Left lung (tissue), 4 donors: ENCODE measurements at regions not wholly inside any gene's neighbourhood (a gene's known extent, or its start where the extent isn't known, plus 50 kb on each side); places are given as distances from the start of the nearest gene placed in this dataset.

ENCODE experiments used
- ATAC-seq: fragments of 200-7000 bp; cut with Tn5 transposase; one replicate; pipeline ENCODE4 v1.9.1; 2020; ENCODE audit warnings: moderate library complexity
- DNase-seq, 4 donors: peaks; one replicate each; pipeline ENCODE4 v3.0.0-alpha.2; 2013 to 2020
- H3K27ac ChIP-seq, 2 donors: fragments of 200-600 bp; sonication (generic) in 1 of 2; one replicate each; pipeline versions ENCODE4 v1.5.0 to v1.8.0; 2020 to 2021
- H3K27me3 ChIP-seq, 2 donors: fragments of 200-600 bp; sonication (generic) in 1 of 2; one replicate each; pipeline versions ENCODE4 v1.5.0 to v1.8.0; 2020 to 2021
- H3K36me3 ChIP-seq, 2 donors: fragments of 200-600 bp; sonication (generic) in 1 of 2; one replicate each; pipeline versions ENCODE4 v1.5.0 to v1.8.0; 2020 to 2021
- H3K4me1 ChIP-seq, 2 donors: fragments of 200-600 bp; one replicate each; pipeline ENCODE4 v1.8.0; 2021
- H3K4me3 ChIP-seq, 2 donors: fragments of 200-600 bp; sonication (generic) in 1 of 2; one replicate each; pipeline versions ENCODE4 v1.5.0 to v1.8.0; 2020 to 2021; ENCODE audit warnings: mild to moderate bottlenecking in 1 of 2
- H3K9me3 ChIP-seq, 2 donors: fragments of 200-600 bp; sonication (generic) in 1 of 2; one replicate each; pipeline versions ENCODE4 v1.5.0 to v1.8.0; 2020 to 2021
- intact Hi-C, 2 donors: fragments of 100-400 bp; cut with DNase I; formaldehyde crosslinking; loops; one replicate each; pipeline versions ENCODE4 v1.11.2 to v1.14.2; 2022
- TF ChIP-seq, protein P1 (sequence below), 2 donors: fragments of 200-600 bp; sonication (generic) in 1 of 2; IDR thresholded peaks; one replicate each; pipeline versions ENCODE4 v1.5.0 to v1.8.0; 2021; ENCODE audit warnings: antibody characterized with exemption in 2 of 2
- donor health status: DM: no; HTN: yes; CAD: no.
- donor health status: DM: no; HTN: no; CAD: no.

- TF ChIP-seq, protein P1, sequence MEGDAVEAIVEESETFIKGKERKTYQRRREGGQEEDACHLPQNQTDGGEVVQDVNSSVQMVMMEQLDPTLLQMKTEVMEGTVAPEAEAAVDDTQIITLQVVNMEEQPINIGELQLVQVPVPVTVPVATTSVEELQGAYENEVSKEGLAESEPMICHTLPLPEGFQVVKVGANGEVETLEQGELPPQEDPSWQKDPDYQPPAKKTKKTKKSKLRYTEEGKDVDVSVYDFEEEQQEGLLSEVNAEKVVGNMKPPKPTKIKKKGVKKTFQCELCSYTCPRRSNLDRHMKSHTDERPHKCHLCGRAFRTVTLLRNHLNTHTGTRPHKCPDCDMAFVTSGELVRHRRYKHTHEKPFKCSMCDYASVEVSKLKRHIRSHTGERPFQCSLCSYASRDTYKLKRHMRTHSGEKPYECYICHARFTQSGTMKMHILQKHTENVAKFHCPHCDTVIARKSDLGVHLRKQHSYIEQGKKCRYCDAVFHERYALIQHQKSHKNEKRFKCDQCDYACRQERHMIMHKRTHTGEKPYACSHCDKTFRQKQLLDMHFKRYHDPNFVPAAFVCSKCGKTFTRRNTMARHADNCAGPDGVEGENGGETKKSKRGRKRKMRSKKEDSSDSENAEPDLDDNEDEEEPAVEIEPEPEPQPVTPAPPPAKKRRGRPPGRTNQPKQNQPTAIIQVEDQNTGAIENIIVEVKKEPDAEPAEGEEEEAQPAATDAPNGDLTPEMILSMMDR (IDR thresholded peaks at IDR 0.05): no peak
- Histone ChIP-seq H3K27me3 (no peaks in the 10 kb centered on the region), H3K4me1 (peaks cover 5 to 32% of the 10 kb centered on the region in 2 donors), H3K27ac (no peak overlapping the region), H3K4me3 (no peak overlapping the region), H3K36me3 (no peaks in the 10 kb centered on the region), H3K9me3 (no peaks in the 10 kb centered on the region)
- DNase-seq (no peak), ATAC-seq (no peak)
- intact Hi-C loops: no loop called here
Observed at GRCh38 chr2:134177351-134177931, 76.4 kb upstream of the MGAT5 start.

GRCh38 chr2:134178138-134178877, 75.6 kb upstream of the MGAT5 start:
- H3K9me3 ChIP-seq: no peaks in the 10 kb centered on the region
- peaks cover 5 to 32% of the 10 kb centered on the region in 2 donors for H3K4me1 ChIP-seq
- H3K27me3 ChIP-seq: no peaks in the 10 kb centered on the region
- no peak for DNase-seq
- H3K4me3 ChIP-seq: no peak overlapping the region
- H3K27ac ChIP-seq: no peak overlapping the region
- intact Hi-C loops: no loop called here
- H3K36me3 ChIP-seq: no peaks in the 10 kb centered on the region
- no peak for ATAC-seq
- TF ChIP-seq, protein P1 (IDR thresholded peaks at IDR 0.05): no peak

DNA sequence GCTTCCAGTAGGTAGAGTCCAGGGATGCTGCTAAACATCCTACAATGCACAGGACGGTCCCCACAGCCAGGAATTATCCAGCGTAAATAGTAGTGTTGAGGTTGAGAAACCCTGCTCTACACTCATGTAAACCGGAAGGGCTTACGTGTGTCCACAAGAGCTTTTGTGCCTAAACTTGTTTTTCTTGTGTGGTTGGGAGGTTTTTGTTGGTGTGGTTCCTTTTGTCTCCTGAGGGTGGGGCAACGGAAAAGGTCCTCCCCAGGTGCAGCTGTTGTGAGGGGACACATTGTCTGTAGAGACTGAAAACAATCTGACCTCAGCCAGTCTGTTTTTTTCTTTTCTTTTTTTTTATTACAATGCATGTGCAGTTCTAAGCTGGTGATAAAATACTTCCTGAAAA, 72.7 kb upstream of the MGAT5 start:
- ATAC-seq (peak; percentile 80), DNase-seq (peak in 1 of 4 donors; percentile 27)
- intact Hi-C loops: loop anchor here in 1 of 2 donors (10.0 kb wide), 1 partner anchor 56 kb away; no protein-coding TSS in a partner anchor
- Histone ChIP-seq H3K36me3 (no peaks in the 10 kb centered on the region), H3K4me3 (no peak overlapping the region), H3K9me3 (no peaks in the 10 kb centered on the region), H3K27me3 (no peaks in the 10 kb centered on the region), H3K4me1 (peaks cover 5 to 26% of the 10 kb centered on the region in 2 donors), H3K27ac (no peak overlapping the region)
- TF ChIP-seq, protein P1 (IDR thresholded peaks at IDR 0.05): no peak

- Histone ChIP-seq H3K4me3 (no peak overlapping the region), H3K4me1 (peaks cover 0 to 17% of the 10 kb centered on the region in 2 donors), H3K27ac (no peak overlapping the region), H3K36me3 (no peaks in the 10 kb centered on the region), H3K27me3 (no peaks in the 10 kb centered on the region), H3K9me3 (no peaks in the 10 kb centered on the region)
- no peak for ATAC-seq
- TF ChIP-seq, protein P1 (IDR thresholded peaks at IDR 0.05): no peak
- intact Hi-C loops: loop anchor here in 1 of 2 donors (10.0 kb wide), 1 partner anchor 59 kb away; no protein-coding TSS in a partner anchor
- DNase-seq: no peak
Observed at GRCh38 chr2:134183679-134184078, 70.2 kb upstream of the MGAT5 start.

DNA sequence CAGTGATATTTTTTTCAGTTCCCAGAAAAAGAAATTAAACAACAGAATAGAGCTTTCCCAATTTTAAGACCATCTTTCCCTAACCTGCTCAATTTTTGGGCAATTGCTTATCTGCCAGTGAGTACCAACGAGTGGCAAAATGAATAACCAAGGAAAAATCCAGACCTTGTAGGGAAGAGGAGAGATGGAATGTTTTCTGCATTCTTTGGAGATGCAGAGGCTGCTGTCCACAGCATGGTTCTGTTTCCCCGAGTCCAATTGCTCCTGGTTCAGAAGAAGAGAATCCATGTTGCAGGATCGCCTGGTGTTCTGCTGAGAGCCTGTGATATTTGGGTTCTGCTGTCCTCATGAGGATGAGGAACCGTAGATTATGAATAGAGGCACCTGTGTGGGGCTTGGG, 68.2 kb upstream of the MGAT5 start:
- TF ChIP-seq, protein P1 (IDR thresholded peaks at IDR 0.05): no peak
- Histone ChIP-seq H3K27me3 (no peaks in the 10 kb centered on the region), H3K9me3 (no peaks in the 10 kb centered on the region), H3K4me1 (peaks cover 0 to 14% of the 10 kb centered on the region in 2 donors), H3K27ac (no peak overlapping the region), H3K4me3 (no peak overlapping the region), H3K36me3 (no peaks in the 10 kb centered on the region)
- no peak for DNase-seq
- intact Hi-C loops: loop anchor here in 1 of 2 donors (10.0 kb wide), 1 partner anchor 61 kb away; no protein-coding TSS in a partner anchor
- no peak for ATAC-seq
